Fibroblast of the conjunctiva (primary cell): ENCODE measurements at regions not wholly inside any gene's neighbourhood (a gene's known extent, or its start where the extent isn't known, plus 50 kb on each side); places are given as distances from the start of the nearest gene placed in this dataset.
"Not testable (repeated sequence)": the region's sequence is repeated elsewhere in the genome, so short reads cannot be mapped to it uniquely, and the experiment has no call there.

Experiments used
- DNase-seq: peaks from one replicate; pipeline ENCODE4 v3.0.0-alpha.2; 2010; ENCODE audit warnings: low read depth

- no peak for DNase-seq
Observed at GRCh38 chr10:124180947-124181549, 87.7 kb upstream of the CHST15 start.

GRCh38 chr10:124180044-124180745 lies 86.8 kb upstream of the CHST15 start:
- no peak for DNase-seq

- no peak for DNase-seq
Observed at GRCh38 chr10:124179308-124180043, 86.1 kb upstream of the CHST15 start.

- no peak for DNase-seq
Observed at GRCh38 chr10:124177180-124177518, 83.8 kb upstream of the CHST15 start.

- no peak for DNase-seq
Observed at GRCh38 chr10:124176349-124177179, 83.2 kb upstream of the CHST15 start.

- no peak for DNase-seq
Observed at GRCh38 chr10:124175701-124176348, 82.4 kb upstream of the CHST15 start.

- DNase-seq, result no peak
Observed at GRCh38 chr10:124174673-124175645, 81.6 kb upstream of the CHST15 start.

- no peak for DNase-seq
Observed at GRCh38 chr10:124174071-124174566, 80.7 kb upstream of the CHST15 start.

- no peak for DNase-seq
Observed at GRCh38 chr10:124173298-124173900, 80.0 kb upstream of the CHST15 start.

GRCh38 chr10:124172181-124172916 lies 79.0 kb upstream of the CHST15 start:
- no peak for DNase-seq

GRCh38 chr10:124171561-124171960 lies 78.2 kb upstream of the CHST15 start:
- no peak for DNase-seq

GRCh38 chr10:124170631-124171030 lies 77.2 kb upstream of the CHST15 start:
- DNase-seq, result no peak

- no peak for DNase-seq
Observed at GRCh38 chr10:124168991-124169802, 75.8 kb upstream of the CHST15 start.

- no peak for DNase-seq
Observed at GRCh38 chr10:124168581-124168980, 75.2 kb upstream of the CHST15 start.

GRCh38 chr10:124167925-124168324 lies 74.5 kb upstream of the CHST15 start:
- DNase-seq, result not testable (repeated sequence)

GRCh38 chr10:124166431-124167125 lies 73.2 kb upstream of the CHST15 start:
- no peak for DNase-seq

GRCh38 chr10:124165827-124166226 lies 72.4 kb upstream of the CHST15 start:
- DNase-seq, result no peak

GRCh38 chr10:124165311-124165710 lies 71.9 kb upstream of the CHST15 start:
- DNase-seq, result no peak
